Panc1 (cell line): ENCODE measurements at regions not wholly inside any gene's neighbourhood (a gene's known extent, or its start where the extent isn't known, plus 50 kb on each side); places are given as distances from the start of the nearest gene placed in this dataset.

ENCODE experiments used
- ATAC-seq: fragments of 200-7000 bp; cut with Tn5 transposase; 2 replicates; pipeline ENCODE4 v1.9.1; 2020; ENCODE audit warnings: mild to moderate bottlenecking, moderate library complexity
- BruUV-seq: library from RNA; stranded (reverse); fragments of 400-500 nt; replicated peaks from 2 replicates; lab custom pipeline; 2021; lab: Mats Ljungman, UMichigan
- CTCF ChIA-PET: fragments of 300-600 bp; sonication (Branson Sonifier 250); formaldehyde crosslinking; loops from one replicate; lab custom pipeline; 2022; ENCODE audit warnings: antibody characterized with exemption; lab: Charles Lee
- POLR2A ChIA-PET: fragments of 300-600 bp; sonication (Branson Sonifier 250); formaldehyde crosslinking; loops from one replicate; lab custom pipeline; 2022; ENCODE audit warnings: antibody characterized with exemption; lab: Charles Lee
- DNase-seq: peaks from one replicate; pipeline ENCODE4 v3.0.0-alpha.2; 2010; ENCODE audit warnings: low read depth, low spot score
- H3K27ac ChIP-seq: 2 replicates; pipeline ENCODE4 v1.5.1; 2011; ENCODE audit warnings: mild to moderate bottlenecking, low read length, inconsistent platforms
- H3K27me3 ChIP-seq: fragments of 200-500 bp; sonication (Bioruptor generic); 2 replicates; pipeline ENCODE4 v1.6.0; 2014; ENCODE audit warnings: low read length, inconsistent platforms; ENCODE audit not compliant: control insufficient read depth, insufficient read depth
- H3K36me3 ChIP-seq: fragments of 200-500 bp; sonication (Bioruptor generic); 2 replicates; pipeline ENCODE4 v1.5.1; 2014; ENCODE audit warnings: inconsistent platforms, mild to moderate bottlenecking, low read length, moderate library complexity; ENCODE audit not compliant: control insufficient read depth, insufficient read depth
- H3K4me1 ChIP-seq: 2 replicates; pipeline ENCODE4 v1.5.1; 2011; ENCODE audit warnings: inconsistent platforms, mild to moderate bottlenecking, low read length, moderate library complexity; ENCODE audit not compliant: control insufficient read depth, insufficient read depth
- H3K4me3 ChIP-seq, 2 experiments: 2 replicates each; pipeline ENCODE4 v1.5.1; 2011 to 2012; ENCODE audit warnings: low read depth in 2 of 2, low read length in 2 of 2, mild to moderate bottlenecking in 2 of 2, inconsistent platforms in 1 of 2, moderate library complexity in 1 of 2
- H3K9me3 ChIP-seq: fragments of 200-500 bp; sonication (Bioruptor generic); 2 replicates; pipeline ENCODE4 v1.5.1; 2014; ENCODE audit warnings: low read depth, mild to moderate bottlenecking, inconsistent platforms, low read length, moderate library complexity; ENCODE audit not compliant: control insufficient read depth, insufficient read depth
- CTCF ChIP-seq: fragments of 450-650 bp; IDR thresholded peaks from 2 replicates; pipeline ENCODE4 v1.5.1; 2017; ENCODE audit warnings: mild to moderate bottlenecking
- POLR2AphosphoS5 ChIP-seq: IDR thresholded peaks from 2 replicates; pipeline ENCODE4 v1.6.1; 2012; ENCODE audit warnings: mild to moderate bottlenecking, low read depth, low read length, moderate library complexity
- SIN3A ChIP-seq: IDR thresholded peaks from 2 replicates; pipeline ENCODE4 v1.6.1; 2012; ENCODE audit warnings: low read depth, mild to moderate bottlenecking, low read length, moderate library complexity, borderline replicate concordance; ENCODE audit not compliant: insufficient read depth
- TCF7L2 ChIP-seq: IDR thresholded peaks from 2 replicates; pipeline ENCODE4 v1.6.1; 2011; ENCODE audit warnings: mild to moderate bottlenecking, low read depth, low read length, inconsistent platforms
- in situ Hi-C: cut with HindIII; loops from 2 replicates; pipeline ENCODE4 v1.10.0; 2016; ENCODE audit warnings: low sequenced_read_pairs, low pct_unique_long_range_greater_than_20kb
- intact Hi-C: fragments of 100-400 bp; cut with micrococcal nuclease; formaldehyde crosslinking; loops from one replicate; pipeline ENCODE4 v1.10.0; 2022; ENCODE audit not compliant: unreplicated experiment
- TF ChIP-seq, protein P1 (sequence below), 2 experiments: IDR thresholded peaks; 2 replicates each; pipeline ENCODE4 v1.6.1; 2011 to 2012; ENCODE audit warnings: low read depth in 2 of 2, control low read depth in 1 of 2, low read length in 1 of 2, mild to moderate bottlenecking in 1 of 2, moderate library complexity in 1 of 2; ENCODE audit not compliant: insufficient read depth in 1 of 2

GRCh38 chr3:94714194-94714593 lies 651.3 kb downstream of the NSUN3 start:
- no peaks in the 10 kb centered on the region for H3K27me3 ChIP-seq
- TF ChIP-seq TCF7L2 (no peak), CTCF (no peak), POLR2AphosphoS5 (no peak)
- H3K27ac ChIP-seq = no peak overlapping the region
- BruUV-seq = no TSS peak
- H3K9me3 ChIP-seq = 0 out of 2 replicates have a peak, but pooled peaks cover 3% of the 10 kb centered on the region
- no peaks in the 10 kb centered on the region for H3K36me3 ChIP-seq
- POLR2A ChIA-PET = no interaction called here
- intact Hi-C loops = no loop called here
- no peak for ATAC-seq
- no peaks in the 10 kb centered on the region for H3K4me1 ChIP-seq
- no peak overlapping the region for H3K4me3 ChIP-seq
- in situ Hi-C loops = no loop called here
- no peak for DNase-seq
- CTCF ChIA-PET = no interaction called here

- BruUV-seq = no TSS peak
- Histone ChIP-seq H3K27me3 (no peaks in the 10 kb centered on the region), H3K9me3 (0 out of 2 replicates have a peak, but pooled peaks cover 3% of the 10 kb centered on the region), H3K4me1 (no peaks in the 10 kb centered on the region), H3K36me3 (no peaks in the 10 kb centered on the region), H3K27ac (no peak overlapping the region), H3K4me3 (no peak overlapping the region)
- ATAC-seq = no peak
- CTCF ChIA-PET = no interaction called here
- intact Hi-C loops = no loop called here
- DNase-seq = no peak
- POLR2A ChIA-PET = no interaction called here
- no peak for TF ChIP-seq POLR2AphosphoS5
- TF ChIP-seq, protein P1, sequence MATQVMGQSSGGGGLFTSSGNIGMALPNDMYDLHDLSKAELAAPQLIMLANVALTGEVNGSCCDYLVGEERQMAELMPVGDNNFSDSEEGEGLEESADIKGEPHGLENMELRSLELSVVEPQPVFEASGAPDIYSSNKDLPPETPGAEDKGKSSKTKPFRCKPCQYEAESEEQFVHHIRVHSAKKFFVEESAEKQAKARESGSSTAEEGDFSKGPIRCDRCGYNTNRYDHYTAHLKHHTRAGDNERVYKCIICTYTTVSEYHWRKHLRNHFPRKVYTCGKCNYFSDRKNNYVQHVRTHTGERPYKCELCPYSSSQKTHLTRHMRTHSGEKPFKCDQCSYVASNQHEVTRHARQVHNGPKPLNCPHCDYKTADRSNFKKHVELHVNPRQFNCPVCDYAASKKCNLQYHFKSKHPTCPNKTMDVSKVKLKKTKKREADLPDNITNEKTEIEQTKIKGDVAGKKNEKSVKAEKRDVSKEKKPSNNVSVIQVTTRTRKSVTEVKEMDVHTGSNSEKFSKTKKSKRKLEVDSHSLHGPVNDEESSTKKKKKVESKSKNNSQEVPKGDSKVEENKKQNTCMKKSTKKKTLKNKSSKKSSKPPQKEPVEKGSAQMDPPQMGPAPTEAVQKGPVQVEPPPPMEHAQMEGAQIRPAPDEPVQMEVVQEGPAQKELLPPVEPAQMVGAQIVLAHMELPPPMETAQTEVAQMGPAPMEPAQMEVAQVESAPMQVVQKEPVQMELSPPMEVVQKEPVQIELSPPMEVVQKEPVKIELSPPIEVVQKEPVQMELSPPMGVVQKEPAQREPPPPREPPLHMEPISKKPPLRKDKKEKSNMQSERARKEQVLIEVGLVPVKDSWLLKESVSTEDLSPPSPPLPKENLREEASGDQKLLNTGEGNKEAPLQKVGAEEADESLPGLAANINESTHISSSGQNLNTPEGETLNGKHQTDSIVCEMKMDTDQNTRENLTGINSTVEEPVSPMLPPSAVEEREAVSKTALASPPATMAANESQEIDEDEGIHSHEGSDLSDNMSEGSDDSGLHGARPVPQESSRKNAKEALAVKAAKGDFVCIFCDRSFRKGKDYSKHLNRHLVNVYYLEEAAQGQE (IDR thresholded peaks at IDR 0.05; ENCODE audit: insufficient read depth in 1 of 2, low read depth in 2 of 2, low read length in 1 of 2) = no peak
- TF ChIP-seq CTCF = no peak
- no peak for TF ChIP-seq TCF7L2
- TF ChIP-seq SIN3A = no peak
- in situ Hi-C loops = no loop called here
Measured at GRCh38 chr3:94716326-94717018, 653.6 kb downstream of the NSUN3 start.
